CD4-positive, alpha-beta T cell treated with Interleukin-17A for 1 hour (primary cell): ENCODE measurements at regions not wholly inside any gene's neighbourhood (a gene's known extent, or its start where the extent isn't known, plus 50 kb on each side); places are given as distances from the start of the nearest gene placed in this dataset.
"Not testable (repeated sequence)": the region's sequence is repeated elsewhere in the genome, so short reads cannot be mapped to it uniquely, and the experiment has no call there.

Source experiments
- DNase-seq: peaks from one replicate; pipeline ENCODE4 v3.0.0-alpha.2; 2020

DNA sequence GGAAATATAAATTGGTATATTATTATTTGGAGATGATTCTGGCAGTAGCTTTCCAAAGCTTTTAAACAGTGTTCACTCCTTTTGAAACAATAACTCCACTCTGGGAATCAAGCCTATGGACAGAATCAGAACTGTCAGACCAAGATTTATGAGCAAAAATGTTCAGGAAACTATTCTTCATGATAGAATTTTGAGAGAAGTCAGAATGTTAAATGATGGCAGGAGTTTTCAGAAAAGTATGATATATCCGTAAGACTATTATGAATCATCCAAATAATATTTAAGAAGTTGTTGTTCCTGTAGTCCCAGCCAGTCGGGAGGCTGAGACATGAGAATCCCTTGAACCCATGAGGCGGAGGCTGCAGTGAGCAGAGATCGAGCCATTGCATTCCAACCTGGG is 50.5 kb upstream of the ADGRG2 start:
- DNase-seq: no peak

- DNase-seq: no peak
Measured at GRCh38 chrX:19174401-19175025, 52.2 kb upstream of the ADGRG2 start.

DNA sequence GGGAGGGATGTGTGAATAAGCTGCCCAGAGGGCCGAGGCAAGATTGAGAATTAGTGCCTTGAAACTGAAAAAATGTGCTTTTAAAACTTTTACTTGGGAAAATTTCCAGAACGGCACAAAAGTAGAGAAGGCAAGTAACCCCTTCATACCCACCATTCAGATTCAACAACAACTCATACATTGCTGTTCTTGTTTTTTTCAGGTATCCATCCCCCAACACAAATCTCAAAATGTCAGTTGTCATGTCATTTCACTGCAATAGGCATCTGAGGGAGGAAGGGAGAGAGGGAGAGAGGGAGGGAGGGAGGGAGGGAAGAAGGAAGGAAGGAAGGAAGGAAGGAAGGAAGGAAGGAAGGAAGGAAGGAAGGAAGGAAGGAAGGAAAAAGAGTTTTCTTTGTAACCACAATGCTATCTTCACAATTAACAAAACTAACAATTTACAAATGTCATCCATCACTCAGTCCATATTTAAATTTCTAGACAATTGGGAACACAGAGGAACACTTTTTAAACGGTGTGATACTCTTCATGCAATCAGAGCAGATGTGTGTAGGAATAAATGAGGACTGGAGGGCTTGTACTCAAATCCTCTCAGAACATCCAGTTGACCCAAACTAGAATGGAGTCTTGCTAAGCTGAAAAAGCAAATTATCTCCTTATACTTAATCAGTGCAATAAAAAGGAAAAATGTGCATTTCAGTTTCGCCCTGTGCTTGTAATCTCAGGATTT is 54.8 kb upstream of the ADGRG2 start:
- no peak for DNase-seq

- DNase-seq: no peak
Measured at GRCh38 chrX:19177721-19178120, 55.5 kb upstream of the ADGRG2 start.

- no peak for DNase-seq
Measured at GRCh38 chrX:19178402-19178801, 56.1 kb upstream of the ADGRG2 start.

DNA sequence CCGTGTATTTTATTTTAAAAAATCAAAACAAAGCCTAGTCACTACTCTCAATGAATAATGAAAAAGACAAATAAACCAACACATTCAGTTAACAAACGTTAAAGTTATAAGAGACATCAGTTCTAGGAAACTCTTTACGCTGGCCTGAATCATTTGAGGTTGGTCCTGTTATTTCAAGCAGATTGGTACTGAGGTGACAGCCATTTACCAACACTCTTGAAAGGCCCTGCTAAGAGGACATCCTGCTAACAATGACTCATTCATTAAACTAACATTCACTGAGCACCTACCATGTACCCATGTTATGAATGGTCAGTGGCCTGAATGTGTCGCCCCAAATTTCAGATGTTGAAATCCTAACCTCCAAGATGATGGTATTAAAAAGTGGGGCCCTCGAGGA is 57.1 kb upstream of the ADGRG2 start:
- no peak for DNase-seq

DNA sequence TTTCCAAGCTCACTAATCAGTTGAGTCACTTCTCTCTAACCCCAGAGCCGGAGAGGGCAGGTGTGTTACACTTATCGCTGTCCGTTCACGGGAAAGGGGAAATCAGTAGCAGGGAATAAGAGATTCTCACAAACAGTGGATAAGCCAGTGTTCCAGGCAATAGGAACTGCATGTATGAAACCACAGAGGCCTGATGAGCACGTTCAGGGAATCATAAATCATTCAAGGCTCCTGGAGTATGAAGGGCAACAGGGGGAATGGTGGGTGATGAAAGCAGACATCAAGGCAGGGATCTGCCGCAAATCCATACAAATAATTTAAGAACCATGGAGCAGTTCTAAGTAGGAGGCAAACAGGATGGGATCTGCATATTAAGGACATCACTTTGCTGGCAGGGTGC is 59.1 kb upstream of the ADGRG2 start:
- no peak for DNase-seq

GRCh38 chrX:19182785-19183184 is 60.5 kb upstream of the ADGRG2 start:
- no peak for DNase-seq

DNA sequence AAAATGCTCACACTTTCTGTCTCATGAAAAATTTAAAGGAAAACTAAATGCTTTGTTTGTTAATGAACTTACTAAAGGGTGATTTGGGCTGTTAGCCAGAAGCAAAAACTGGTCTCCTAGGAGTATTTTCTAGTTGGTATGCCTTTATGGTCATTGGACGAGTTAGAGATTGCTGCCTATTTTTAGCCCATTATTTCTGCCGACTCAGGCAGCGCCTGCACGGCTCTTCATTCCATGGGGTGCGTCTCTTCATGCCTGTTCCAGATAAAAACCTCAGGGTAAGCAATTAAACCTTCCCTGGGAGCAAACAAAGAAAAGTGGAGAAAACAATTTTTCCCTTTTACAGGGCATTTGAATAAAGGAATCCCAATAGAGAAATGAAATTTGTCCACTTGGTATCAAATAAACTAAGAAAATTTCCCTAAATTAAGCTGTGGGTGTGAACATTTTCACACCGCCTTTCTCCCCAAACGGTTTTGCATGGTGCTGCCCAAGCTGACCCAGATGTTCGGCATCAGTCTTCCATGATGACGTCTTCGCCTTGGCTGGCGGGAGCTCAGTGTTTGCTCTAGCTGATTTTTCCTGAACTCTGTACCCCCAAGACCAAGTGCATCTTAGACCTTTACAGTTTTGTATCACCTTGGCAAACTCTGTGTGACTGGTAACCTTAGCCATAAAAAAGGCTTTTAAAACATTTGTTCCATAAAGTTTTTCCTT is 61.7 kb upstream of the ADGRG2 start:
- no peak for DNase-seq

- no peak for DNase-seq
Measured at GRCh38 chrX:19188566-19188965, 66.3 kb upstream of the ADGRG2 start.

- no peak for DNase-seq
Measured at GRCh38 chrX:19190902-19191301, 68.6 kb upstream of the ADGRG2 start.

DNA sequence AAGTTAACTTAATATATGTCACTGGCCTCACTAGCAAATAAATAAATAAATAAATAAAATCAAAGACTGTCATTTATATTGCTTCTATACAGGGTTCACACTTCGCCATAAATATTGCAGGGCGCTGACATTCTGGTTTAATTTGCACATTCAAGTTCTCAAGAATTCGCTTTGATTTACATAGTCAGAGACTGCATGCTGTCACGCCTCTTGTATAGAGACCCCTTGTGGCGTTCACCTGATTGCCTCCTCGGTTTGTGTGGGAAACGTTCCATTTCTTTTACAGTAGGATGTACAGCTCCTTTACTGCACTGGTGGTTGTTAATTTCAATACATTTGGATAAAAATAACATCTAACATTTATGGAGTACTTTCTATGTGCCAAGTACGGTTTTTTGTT is 71.3 kb upstream of the ADGRG2 start:
- no peak for DNase-seq

- no peak for DNase-seq
Measured at GRCh38 chrX:19194285-19195242, 72.3 kb upstream of the ADGRG2 start.

DNA sequence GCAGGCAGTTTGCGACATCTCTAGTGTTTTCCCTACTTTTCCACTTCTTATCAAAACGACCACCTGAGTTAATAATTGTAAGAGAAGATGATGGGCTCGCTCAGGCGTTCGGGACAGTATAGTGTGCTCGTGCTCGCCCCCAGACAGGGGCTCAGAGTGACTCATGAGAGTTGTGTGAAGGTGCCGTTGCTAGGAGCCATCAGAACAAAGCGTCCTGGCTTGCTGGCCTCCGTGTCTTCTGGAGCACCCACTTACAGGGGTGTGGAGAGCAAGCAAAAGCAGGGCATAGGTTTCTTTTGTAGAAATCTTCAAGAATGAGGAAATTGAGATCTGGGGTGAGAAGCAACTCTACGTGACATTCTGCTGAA is 73.0 kb upstream of the ADGRG2 start:
- no peak for DNase-seq

DNA sequence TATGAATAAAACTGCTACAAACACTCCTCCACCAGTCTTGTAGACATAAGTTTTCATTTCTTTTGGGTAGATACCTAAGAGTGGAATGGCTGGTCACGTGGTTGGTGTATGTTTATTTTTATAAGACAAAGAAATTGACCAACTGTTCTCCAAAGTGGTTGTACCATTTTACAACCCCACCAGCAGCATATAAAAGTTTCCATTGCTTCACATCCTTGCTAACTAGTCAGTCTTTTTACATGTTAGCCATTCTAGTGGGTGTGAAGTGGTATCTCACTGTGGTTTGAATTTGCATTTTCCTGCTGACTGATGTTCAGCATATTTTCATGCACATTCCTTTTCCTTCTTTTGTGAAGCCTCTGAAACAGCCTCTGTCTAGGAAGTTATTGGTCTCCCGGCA is 76.2 kb upstream of the ADGRG2 start:
- DNase-seq: no peak

DNA sequence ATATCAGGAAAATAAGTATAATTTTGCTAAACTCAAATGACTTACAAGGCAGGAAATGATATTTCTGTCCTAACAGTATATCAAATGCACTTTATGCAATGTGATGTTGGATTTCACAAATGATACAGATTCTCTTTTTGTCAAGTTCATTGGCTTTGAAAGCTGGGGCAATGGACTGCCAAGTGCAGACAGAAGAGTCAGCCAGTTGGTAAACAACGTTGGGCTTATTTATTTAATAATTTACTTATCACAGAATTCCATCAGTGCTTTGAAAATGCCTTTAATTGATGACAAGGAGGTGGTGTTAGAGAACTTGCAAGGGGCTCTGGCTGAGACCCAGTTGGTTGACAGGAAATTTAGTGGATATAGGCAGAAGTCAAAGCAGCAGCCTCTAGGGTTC is 79.9 kb upstream of the ADGRG2 start:
- DNase-seq: no peak

DNA sequence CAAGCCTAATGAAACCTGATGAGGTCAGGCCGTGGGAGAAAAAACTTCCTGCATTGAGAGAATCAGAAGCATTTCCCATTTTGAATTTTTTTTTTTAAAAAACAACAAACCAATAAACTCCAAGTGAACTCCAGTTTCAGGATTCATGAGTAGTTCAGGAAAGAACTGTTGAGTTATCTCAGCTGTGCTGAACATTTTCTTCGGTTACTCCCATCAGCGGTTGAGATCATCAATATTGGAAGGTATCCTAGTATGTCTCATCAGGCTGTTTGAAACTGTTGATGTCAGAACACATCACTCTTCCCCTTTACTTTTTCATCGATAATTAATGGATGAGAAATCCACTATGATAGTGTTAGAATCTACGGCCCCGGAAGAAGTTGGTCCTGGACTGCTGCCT is 82.4 kb upstream of the ADGRG2 start:
- DNase-seq: no peak

DNA sequence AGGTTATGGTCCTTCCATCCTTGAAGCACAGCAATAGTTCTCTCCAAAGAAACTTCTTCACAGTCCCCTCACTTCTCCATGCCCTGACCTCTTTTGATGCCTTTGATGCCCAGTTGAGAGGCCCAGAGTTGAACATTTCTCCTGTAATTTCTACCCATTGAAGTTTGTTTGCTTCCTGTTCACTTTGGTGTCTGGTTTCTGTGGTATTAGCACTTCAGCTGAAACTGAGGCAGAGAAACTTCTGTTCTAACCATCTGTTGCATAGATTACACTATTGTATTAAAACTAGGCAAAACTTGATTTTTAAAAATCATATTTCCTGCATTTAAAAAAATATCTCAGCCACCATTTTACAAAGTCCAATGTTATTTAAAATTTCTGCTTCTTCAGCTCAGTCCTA is 89.8 kb upstream of the ADGRG2 start:
- DNase-seq: no peak

DNA sequence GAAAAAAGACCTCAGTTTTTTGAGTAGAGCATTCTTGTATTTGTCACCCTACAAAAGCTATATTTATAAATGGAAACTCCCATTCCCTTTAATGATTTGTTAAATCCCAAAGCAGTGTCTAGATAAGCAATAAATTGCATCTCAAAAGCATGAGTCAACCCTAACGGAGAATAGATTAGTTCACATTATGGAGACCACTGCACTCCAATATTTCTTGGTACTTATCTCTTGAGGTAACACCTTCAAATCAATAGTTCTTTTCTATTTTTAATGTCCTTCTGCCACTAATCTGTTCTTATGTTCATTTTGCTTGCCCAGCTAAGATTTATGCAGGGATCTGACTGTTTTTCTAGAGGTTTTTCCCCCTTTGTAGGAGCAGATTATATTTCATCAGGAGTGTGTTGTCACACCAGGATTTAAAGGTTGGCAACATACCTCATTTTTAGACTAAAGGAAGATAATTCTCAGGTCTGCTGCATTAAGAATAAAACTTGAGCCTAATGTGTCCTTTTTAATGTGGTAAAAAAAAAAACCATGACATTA is 91.4 kb upstream of the ADGRG2 start:
- DNase-seq: no peak

- DNase-seq: no peak
Measured at GRCh38 chrX:19214311-19214710, 92.0 kb upstream of the ADGRG2 start.

GRCh38 chrX:19225909-19226308 is 103.6 kb upstream of the ADGRG2 start:
- DNase-seq: peak; percentile 9

DNA sequence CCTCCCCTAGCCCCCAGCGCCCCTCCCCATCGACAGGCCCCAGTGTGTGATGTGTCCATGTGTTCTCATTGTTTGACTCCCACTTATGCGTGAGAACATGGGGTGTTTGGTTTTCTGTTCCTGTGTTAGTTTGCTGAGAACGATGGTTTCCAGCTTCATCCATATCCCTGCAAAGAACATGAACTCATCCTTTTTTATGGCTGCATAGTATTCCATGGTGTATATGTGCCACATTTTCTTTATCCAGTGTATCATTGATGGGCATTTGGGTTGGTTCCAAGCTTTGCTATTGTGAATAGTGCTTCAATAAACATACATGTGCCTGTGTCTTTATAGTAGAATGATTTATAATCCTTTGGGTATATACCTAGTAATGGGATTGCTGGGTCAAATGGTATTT is 107.6 kb upstream of the ADGRG2 start:
- DNase-seq: not testable (repeated sequence)

DNA sequence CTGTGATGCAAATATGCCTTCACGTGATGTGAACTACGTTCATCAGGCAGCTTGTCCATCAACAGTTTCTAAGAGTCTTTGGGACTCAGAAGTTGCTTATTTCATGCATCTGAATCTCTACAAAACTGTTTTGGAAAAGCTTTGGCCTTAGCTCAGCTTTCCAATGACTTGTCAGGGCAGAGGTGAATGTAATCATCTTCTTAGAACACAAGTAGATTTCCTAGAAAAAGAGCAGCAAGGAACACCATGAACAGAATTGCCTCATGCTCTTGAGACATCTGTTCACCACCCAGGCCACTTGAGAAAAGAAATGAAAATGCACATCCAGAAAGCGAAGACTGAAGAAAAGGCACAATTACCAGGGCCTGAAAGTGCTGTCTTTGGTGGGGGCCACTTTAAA is 105.8 kb upstream of the PDHA1 start:
- DNase-seq: no peak
